Femur (tissue), 1 donor: ENCODE measurements at regions not wholly inside any gene's neighbourhood (a gene's known extent, or its start where the extent isn't known, plus 50 kb on each side); places are given as distances from the start of the nearest gene placed in this dataset.
"Not testable (repeated sequence)": the region's sequence is repeated elsewhere in the genome, so short reads cannot be mapped to it uniquely, and the experiment has no call there.

Experiments
- DNase-seq: peaks from one replicate; pipeline ENCODE4 v3.0.0-alpha.2; 2017

GRCh38 chr1:220942278-220942677 lies 63.0 kb downstream of the HLX start:
- no peak for DNase-seq

GRCh38 chr1:220942914-220943313 lies 63.7 kb downstream of the HLX start:
- not testable (repeated sequence) for DNase-seq

- DNase-seq: no peak
These were observed 64.2 kb downstream of the HLX start for GRCh38 chr1:220943319-220943996.

GRCh38 chr1:220950576-220950975 lies 71.3 kb downstream of the HLX start:
- no peak for DNase-seq

- no peak for DNase-seq
These were observed 73.9 kb downstream of the HLX start for GRCh38 chr1:220952961-220953643.

GRCh38 chr1:220954321-220955075 lies 75.3 kb downstream of the HLX start:
- DNase-seq: no peak

- DNase-seq: no peak
These were observed 75.9 kb downstream of the HLX start for GRCh38 chr1:220955116-220955515.

GRCh38 chr1:220956501-220957232 lies 77.4 kb downstream of the HLX start:
- no peak for DNase-seq

- peak; percentile 18 for DNase-seq
These were observed 78.0 kb downstream of the HLX start for GRCh38 chr1:220957233-220957605.

GRCh38 chr1:220958234-220958633 lies 79.0 kb downstream of the HLX start:
- no peak for DNase-seq

GRCh38 chr1:220962031-220962751 lies 82.9 kb downstream of the HLX start:
- DNase-seq: no peak

- DNase-seq: no peak
These were observed 86.8 kb downstream of the HLX start for GRCh38 chr1:220966041-220966440.

- no peak for DNase-seq
These were observed 87.2 kb downstream of the HLX start for GRCh38 chr1:220966473-220966872.

GRCh38 chr1:220966881-220967611 lies 87.8 kb downstream of the HLX start:
- no peak for DNase-seq

GRCh38 chr1:220967911-220968310 lies 88.7 kb downstream of the HLX start:
- no peak for DNase-seq

- DNase-seq: not testable (repeated sequence)
These were observed 90.0 kb downstream of the HLX start for GRCh38 chr1:220969281-220969680.

- no peak for DNase-seq
These were observed 91.1 kb downstream of the HLX start for GRCh38 chr1:220970311-220970710.

- DNase-seq: no peak
These were observed 92.0 kb downstream of the HLX start for GRCh38 chr1:220971221-220971620.

- DNase-seq: no peak
These were observed 95.2 kb downstream of the HLX start for GRCh38 chr1:220974431-220974830.

- DNase-seq: no peak
These were observed 97.1 kb downstream of the HLX start for GRCh38 chr1:220976390-220976789.

GRCh38 chr1:220979371-220979770 lies 100.1 kb downstream of the HLX start:
- DNase-seq: no peak

GRCh38 chr1:220982686-220983085 lies 103.4 kb downstream of the HLX start:
- DNase-seq: no peak
